ENCODE measurements at regions not wholly inside any gene's neighbourhood (a gene's known extent, or its start where the extent isn't known, plus 50 kb on each side); places are given as distances from the start of the nearest gene placed in this dataset.

DNA sequence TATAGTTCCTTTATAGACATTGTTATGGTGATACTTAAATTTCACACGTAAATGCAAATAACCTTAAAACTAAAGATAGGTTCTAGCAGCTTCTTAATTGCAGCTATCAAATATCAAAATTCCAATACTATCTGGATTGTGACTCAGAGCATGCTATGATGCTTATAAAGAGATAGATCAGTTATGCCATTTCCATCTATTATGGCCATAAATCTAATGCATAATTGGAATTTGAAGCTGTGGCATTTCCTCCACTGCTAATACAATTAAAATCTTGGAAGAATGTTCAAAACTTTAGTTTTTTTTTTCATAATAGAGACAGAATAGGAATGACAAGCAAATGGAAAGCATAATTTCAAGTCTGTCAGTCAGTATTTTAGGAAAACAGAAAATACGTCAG is 220.8 kb upstream of the GALNT5 start:
- no peaks in the 10 kb centered on the region for H3K9me3 ChIP-seq (ENCODE audit: severe bottlenecking)
- no peak overlapping the region for H3K4me3 ChIP-seq (ENCODE audit: severe bottlenecking)
- no peaks in the 10 kb centered on the region for H3K36me3 ChIP-seq (ENCODE audit: low read depth)
- no peaks in the 10 kb centered on the region for H3K27me3 ChIP-seq (ENCODE audit: insufficient read depth, poor library complexity, severe bottlenecking)
- no peak overlapping the region for H3K27ac ChIP-seq (ENCODE audit: poor library complexity, severe bottlenecking)
- ATAC-seq (ENCODE audit: low read depth) (no peak), DNase-seq (ENCODE audit: low spot score) (no peak)
- peaks cover 15% of the 10 kb centered on the region for H3K4me1 ChIP-seq (ENCODE audit: insufficient read depth, poor library complexity, severe bottlenecking)
- TF ChIP-seq, protein P1, sequence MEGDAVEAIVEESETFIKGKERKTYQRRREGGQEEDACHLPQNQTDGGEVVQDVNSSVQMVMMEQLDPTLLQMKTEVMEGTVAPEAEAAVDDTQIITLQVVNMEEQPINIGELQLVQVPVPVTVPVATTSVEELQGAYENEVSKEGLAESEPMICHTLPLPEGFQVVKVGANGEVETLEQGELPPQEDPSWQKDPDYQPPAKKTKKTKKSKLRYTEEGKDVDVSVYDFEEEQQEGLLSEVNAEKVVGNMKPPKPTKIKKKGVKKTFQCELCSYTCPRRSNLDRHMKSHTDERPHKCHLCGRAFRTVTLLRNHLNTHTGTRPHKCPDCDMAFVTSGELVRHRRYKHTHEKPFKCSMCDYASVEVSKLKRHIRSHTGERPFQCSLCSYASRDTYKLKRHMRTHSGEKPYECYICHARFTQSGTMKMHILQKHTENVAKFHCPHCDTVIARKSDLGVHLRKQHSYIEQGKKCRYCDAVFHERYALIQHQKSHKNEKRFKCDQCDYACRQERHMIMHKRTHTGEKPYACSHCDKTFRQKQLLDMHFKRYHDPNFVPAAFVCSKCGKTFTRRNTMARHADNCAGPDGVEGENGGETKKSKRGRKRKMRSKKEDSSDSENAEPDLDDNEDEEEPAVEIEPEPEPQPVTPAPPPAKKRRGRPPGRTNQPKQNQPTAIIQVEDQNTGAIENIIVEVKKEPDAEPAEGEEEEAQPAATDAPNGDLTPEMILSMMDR (IDR thresholded peaks at IDR 0.05; ENCODE audit: poor library complexity, severe bottlenecking): no peak

DNA sequence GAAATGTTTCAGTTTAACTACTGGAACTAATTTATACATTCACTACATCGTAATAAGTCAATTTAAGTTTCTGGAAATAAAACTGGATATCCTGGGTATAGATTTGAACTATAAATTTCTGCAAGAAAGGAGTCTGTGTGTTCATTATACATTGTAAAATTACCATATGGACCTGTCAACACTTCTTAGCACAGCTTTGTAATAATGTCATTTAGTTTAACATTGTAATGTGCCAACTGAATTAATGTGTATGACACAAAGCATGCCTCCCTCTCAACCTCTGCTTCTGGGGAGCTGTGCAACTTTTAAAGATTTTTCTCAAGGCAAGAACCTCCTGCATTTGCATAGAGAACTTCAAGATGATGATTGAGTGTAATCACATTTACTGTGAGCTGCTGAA is 213.7 kb upstream of the GALNT5 start:
- H3K4me1 ChIP-seq (ENCODE audit: insufficient read depth, poor library complexity, severe bottlenecking): no peaks in the 10 kb centered on the region
- no peak overlapping the region for H3K4me3 ChIP-seq (ENCODE audit: severe bottlenecking)
- TF ChIP-seq, protein P1 (IDR thresholded peaks at IDR 0.05; ENCODE audit: poor library complexity, severe bottlenecking): no peak
- ATAC-seq (ENCODE audit: low read depth) (no peak), DNase-seq (ENCODE audit: low spot score) (no peak)
- H3K27me3 ChIP-seq (ENCODE audit: insufficient read depth, poor library complexity, severe bottlenecking): no peaks in the 10 kb centered on the region
- no peak overlapping the region for H3K27ac ChIP-seq (ENCODE audit: poor library complexity, severe bottlenecking)
- no peaks in the 10 kb centered on the region for H3K36me3 ChIP-seq (ENCODE audit: low read depth)
- no peaks in the 10 kb centered on the region for H3K9me3 ChIP-seq (ENCODE audit: severe bottlenecking)

DNA sequence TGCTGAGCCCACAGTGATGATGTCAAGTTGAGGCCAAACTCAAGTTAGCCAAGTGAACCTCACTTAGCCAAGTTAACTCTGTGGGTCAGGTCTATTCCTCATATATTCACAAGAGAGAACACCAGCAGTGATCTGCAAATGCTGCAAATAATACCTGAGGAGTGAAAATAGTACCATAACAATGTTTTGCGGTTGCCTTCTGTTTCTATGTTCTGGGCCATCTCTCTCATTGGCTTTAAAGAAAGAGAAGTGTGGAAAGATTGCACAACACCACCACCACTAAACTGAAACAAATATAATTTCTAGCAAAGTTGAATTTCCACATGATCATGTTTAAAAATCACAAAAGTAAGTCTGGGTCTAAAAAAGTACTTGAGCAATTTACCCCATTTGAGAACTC is 211.1 kb upstream of the GALNT5 start:
- H3K4me3 ChIP-seq (ENCODE audit: severe bottlenecking): no peak overlapping the region
- no peaks in the 10 kb centered on the region for H3K27me3 ChIP-seq (ENCODE audit: insufficient read depth, poor library complexity, severe bottlenecking)
- ATAC-seq (ENCODE audit: low read depth): no peak
- TF ChIP-seq, protein P1 (IDR thresholded peaks at IDR 0.05; ENCODE audit: poor library complexity, severe bottlenecking): no peak
- DNase-seq (ENCODE audit: low spot score): no peak
- no peaks in the 10 kb centered on the region for H3K4me1 ChIP-seq (ENCODE audit: insufficient read depth, poor library complexity, severe bottlenecking)
- no peaks in the 10 kb centered on the region for H3K36me3 ChIP-seq (ENCODE audit: low read depth)
- H3K9me3 ChIP-seq (ENCODE audit: severe bottlenecking): no peaks in the 10 kb centered on the region
- no peak overlapping the region for H3K27ac ChIP-seq (ENCODE audit: poor library complexity, severe bottlenecking)

DNA sequence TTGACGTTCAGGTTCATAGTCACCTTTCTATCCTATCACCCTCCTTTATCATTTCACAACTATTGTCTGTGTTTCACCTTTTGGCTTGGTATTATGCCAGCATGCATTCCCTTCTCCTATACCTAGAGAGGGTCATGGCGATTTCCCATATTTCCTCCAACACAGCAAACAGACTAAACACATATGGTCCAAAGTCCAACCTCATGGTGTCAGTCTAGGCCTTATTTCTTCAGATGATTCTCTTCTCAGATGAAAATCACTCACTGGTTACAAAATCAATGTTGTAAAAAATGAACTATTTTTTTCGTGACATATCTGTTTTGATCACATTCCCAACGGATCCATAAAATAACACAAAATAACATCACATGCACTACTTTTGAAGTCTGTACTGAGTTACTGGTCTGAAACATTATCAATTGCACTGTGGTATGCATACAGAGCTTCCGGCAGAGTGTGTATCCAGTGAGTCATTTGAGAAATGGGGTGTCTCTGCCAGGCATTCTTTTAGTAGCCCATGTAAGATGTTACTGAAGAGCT is 204.8 kb upstream of the GALNT5 start:
- Histone ChIP-seq H3K4me3 (ENCODE audit: severe bottlenecking) (no peak overlapping the region), H3K9me3 (ENCODE audit: severe bottlenecking) (no peaks in the 10 kb centered on the region), H3K27ac (ENCODE audit: poor library complexity, severe bottlenecking) (peak overlapping the region; percentile 43), H3K36me3 (ENCODE audit: low read depth) (no peaks in the 10 kb centered on the region), H3K27me3 (ENCODE audit: insufficient read depth, poor library complexity, severe bottlenecking) (no peaks in the 10 kb centered on the region), H3K4me1 (ENCODE audit: insufficient read depth, poor library complexity, severe bottlenecking) (peaks cover 22% of the 10 kb centered on the region)
- TF ChIP-seq, protein P1 (IDR thresholded peaks at IDR 0.05; ENCODE audit: poor library complexity, severe bottlenecking): no peak
- DNase-seq (ENCODE audit: low spot score) (no peak), ATAC-seq (ENCODE audit: low read depth) (peak; percentile 99)

DNA sequence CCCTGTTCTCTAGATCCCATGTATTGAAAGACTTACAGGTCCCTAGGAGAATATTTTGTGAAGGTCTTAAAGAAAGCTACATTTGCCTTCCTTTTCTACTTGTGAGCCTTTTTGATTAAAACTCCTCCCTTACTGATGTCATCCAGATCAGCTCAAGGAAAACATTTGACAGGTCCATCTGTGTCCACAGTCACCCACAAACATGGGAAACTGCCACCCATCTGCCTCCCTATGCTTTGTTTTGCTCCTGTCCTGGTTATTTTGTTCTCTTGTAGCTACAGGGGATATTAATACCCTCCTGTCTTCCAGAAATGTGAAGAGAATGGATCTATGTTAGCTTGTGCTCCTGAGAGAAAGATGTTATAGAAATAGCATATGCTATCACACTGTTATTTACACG is 203.6 kb upstream of the GALNT5 start:
- Histone ChIP-seq H3K4me1 (ENCODE audit: insufficient read depth, poor library complexity, severe bottlenecking) (peaks cover 22% of the 10 kb centered on the region), H3K4me3 (ENCODE audit: severe bottlenecking) (no peak overlapping the region), H3K27me3 (ENCODE audit: insufficient read depth, poor library complexity, severe bottlenecking) (no peaks in the 10 kb centered on the region), H3K9me3 (ENCODE audit: severe bottlenecking) (no peaks in the 10 kb centered on the region), H3K36me3 (ENCODE audit: low read depth) (no peaks in the 10 kb centered on the region), H3K27ac (ENCODE audit: poor library complexity, severe bottlenecking) (peak overlapping the region; percentile 43)
- no peak for DNase-seq (ENCODE audit: low spot score)
- ATAC-seq (ENCODE audit: low read depth): no peak
- TF ChIP-seq, protein P1 (IDR thresholded peaks at IDR 0.05; ENCODE audit: poor library complexity, severe bottlenecking): no peak
